ENCODE measurements at regions not wholly inside any gene's neighbourhood (a gene's known extent, or its start where the extent isn't known, plus 50 kb on each side); places are given as distances from the start of the nearest gene placed in this dataset.
"Not testable (repeated sequence)": the region's sequence is repeated elsewhere in the genome, so short reads cannot be mapped to it uniquely, and the experiment has no call there.

GRCh38 chr5:106085556-106085955, 1585.2 kb downstream of the EFNA5 start:
- DNase-seq, result no peak

DNA sequence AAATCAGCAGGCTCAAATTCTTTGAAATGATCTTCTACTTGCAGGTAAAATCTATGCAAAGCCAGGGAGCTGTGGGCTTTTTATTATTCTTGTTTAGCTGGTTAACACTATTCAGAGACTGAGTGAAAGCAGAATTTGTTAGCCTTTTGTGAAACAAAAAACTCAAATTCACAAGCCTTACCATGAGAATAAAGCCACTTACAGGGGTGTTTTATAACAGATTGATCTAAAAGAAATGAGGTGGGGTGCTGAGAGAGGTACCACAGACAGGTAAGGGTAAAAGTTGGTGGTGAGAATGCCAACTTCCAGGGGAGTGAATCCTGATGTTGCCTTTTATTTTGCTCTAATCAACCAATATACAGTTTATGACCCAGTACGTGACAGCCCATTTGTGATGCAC, 1585.6 kb downstream of the EFNA5 start:
- DNase-seq, result no peak

DNA sequence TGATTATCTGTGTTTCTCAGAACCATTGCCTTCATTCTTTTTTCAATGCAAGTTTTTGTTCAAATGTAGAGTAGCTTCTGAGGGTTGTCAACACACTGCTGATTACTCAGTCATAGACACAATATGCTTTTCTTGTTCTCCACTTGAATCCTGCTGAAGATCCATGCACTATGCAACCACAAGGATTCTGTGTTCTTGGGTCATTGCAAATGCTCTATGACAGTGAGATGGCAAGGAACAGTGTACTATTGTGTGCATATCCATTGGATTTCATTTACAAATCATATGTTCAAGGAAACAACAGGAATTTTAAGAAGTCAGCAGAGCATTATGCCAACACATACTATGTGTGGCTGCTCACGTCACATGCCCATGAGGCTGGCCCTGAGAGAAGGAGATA, 1590.2 kb downstream of the EFNA5 start:
- no peak for DNase-seq

DNA sequence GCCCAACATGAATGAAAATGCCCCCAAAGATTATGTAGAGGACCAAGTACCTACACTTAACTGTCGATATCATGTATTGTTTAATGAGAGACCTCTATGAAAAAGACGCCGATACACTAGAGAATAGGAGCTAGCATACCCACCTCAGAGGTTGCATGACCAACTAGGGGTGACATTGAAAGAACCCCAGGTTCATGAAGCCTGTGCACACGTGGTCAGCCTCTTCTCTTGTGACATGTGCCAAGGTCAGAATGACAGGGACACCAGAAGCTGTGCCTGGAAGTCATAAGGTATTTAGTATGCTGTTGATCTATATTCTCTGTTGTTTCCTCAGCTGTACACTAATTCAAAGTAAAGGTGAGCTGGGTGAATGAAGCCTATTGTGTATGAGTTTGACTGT, 1594.1 kb downstream of the EFNA5 start:
- DNase-seq, result no peak

- DNase-seq, result no peak
Observed at GRCh38 chr5:106072208-106072607, 1598.5 kb downstream of the EFNA5 start.

DNA sequence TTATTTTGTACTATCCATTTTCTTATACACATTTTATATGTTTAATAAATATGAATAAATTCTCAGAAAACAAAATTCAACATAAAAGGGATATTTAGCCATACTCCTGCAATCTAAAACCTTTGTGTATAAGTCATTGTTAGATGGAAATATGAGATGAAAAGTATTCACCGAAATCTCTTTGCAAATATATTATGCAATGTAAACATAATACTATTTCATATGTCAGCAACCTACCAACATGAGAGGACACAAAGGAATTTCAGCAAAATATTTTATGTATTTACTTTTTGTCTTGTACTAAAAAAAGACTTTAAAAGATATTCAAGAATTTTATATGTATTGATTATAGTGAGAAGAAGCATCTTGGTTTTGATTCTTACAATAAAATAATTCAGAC, 1623.4 kb downstream of the EFNA5 start:
- no peak for DNase-seq

DNA sequence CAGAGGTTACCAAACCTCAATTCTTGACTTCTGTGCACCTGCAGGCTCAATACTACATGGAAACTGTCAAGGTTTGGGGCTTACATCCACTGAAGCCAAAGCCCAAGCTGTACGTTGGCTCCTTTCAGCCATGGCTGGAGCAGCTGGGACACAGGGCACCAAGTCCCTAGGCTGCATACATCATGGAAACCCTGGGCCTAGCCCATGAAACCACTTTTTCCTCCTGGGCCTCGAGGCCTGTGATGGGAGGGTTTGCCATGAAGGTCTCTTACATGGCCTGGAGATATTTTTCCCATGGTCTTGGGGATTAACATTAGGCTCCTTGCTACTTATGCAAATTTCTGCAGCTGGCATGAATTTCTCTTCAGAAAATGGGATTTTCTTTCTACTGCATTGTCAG, 1638.7 kb downstream of the EFNA5 start:
- not testable (repeated sequence) for DNase-seq

GRCh38 chr5:106028314-106028713, 1642.4 kb downstream of the EFNA5 start:
- no peak for DNase-seq

GRCh38 chr5:106020894-106021293, 1649.8 kb downstream of the EFNA5 start:
- no peak for DNase-seq

GRCh38 chr5:106019261-106019660, 1651.5 kb downstream of the EFNA5 start:
- no peak for DNase-seq

- DNase-seq, result no peak
Observed at GRCh38 chr5:106017243-106017857, 1653.4 kb downstream of the EFNA5 start.

GRCh38 chr5:106014262-106014661, 1656.5 kb downstream of the EFNA5 start:
- DNase-seq, result no peak

GRCh38 chr5:106006242-106006641, 1664.5 kb downstream of the EFNA5 start:
- no peak for DNase-seq

GRCh38 chr5:105998991-105999390, 1671.7 kb downstream of the EFNA5 start:
- not testable (repeated sequence) for DNase-seq

DNA sequence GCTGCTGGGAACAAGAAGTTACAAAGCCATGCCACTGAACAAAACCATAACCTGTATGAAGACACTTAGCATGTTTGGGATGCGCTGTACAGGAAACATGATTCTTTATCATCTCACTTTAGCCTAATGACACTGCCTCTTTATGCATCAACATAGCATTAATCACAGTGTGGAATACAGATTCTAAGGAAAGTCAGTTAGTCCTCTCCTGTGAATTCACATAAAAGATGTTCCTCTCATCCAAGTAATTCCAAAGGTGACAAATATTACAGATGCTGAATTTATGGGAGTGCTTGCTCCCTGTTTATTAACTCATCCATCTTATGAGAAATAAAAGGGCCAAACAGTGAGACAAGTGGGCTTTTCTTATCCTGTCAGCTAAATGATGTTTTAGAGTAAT, 1677.7 kb downstream of the EFNA5 start:
- DNase-seq, result no peak

DNA sequence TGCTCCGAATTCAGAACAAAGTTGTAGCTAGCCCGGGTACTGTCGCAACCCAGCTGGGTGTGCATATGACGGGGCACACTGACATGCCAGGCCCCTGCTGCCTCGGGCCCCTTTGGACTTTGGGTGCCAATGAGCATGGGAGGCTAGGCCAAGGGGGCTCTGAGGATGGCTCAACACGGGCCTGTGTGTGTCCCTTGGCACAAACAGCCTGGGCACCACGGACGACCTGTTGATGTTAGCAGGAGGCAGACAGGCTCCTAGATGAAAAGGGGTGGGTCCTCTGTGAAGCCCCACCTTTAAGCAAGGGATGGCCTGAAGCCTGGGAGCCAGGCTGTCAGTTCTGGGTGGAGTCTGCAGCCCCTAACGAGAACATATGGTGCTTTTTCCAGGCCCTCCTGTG, 1688.2 kb downstream of the EFNA5 start:
- no peak for DNase-seq

DNA sequence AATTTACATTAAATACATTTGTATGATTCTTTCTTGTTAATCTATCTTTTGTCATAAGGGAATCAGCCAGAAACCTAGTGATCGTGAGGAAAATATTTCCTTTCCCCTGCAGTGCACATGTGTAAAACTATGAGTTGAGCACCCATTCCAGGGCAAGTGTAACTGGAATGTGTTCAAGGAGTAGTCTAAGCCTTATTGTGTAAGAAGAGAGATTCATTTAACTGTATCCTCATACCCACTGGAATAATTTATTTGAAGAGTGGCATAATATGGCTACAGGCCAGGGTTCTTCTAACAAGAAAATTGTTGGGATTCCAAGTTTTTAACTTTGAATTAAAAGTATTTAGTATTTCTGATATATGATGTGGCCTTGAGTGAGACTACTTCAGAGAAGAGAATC, 1692.7 kb downstream of the EFNA5 start:
- DNase-seq, result no peak

GRCh38 chr5:105977163-105977562, 1693.6 kb downstream of the EFNA5 start:
- no peak for DNase-seq

GRCh38 chr5:105970919-105971318, 1699.8 kb downstream of the EFNA5 start:
- DNase-seq, result no peak

DNA sequence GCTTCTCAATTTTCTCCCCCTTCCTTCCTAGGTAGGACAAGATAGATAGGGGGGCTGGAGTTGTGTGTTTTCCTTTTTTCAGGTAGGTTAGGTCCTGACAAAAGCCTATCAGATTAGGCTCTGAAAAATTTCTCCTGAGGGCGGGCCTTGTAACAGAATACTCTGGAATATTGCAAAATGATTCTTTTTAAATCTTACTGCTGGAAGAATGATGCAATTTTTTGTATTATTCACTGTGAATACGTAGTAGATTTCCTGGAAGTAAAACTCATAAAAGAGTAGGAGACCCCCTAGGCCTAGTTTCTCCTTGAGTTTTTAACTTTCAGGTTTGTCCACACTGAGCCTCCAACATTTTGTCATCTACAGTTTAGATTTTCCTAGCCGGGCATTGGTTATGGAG, 1701.8 kb downstream of the EFNA5 start:
- DNase-seq, result no peak

DNA sequence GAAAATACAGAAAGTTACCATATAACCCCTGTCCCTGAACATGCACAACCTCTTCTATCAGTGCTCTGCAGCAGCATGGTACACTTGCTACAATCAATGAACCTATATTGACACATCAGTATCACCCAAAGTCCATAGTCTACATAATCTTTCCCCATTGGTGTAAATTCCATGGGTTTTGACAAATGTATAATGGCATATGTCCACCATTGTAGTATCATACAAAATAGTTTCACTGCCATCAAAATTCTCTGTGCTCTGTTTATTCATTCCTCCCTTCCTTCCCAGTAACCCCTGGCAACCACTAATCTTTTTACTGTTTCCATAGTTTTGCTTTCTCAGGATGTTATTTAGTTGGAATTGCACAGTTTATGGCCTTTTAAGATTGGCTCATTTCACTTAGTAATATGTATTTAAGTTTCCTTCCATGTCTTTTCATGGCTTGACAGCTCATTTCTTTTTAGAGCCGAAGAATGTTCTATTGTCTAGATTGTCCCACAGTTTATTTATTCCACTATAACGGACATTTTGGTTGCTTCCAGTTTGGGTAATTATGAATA, 1707.0 kb downstream of the EFNA5 start:
- DNase-seq, result no peak

DNA sequence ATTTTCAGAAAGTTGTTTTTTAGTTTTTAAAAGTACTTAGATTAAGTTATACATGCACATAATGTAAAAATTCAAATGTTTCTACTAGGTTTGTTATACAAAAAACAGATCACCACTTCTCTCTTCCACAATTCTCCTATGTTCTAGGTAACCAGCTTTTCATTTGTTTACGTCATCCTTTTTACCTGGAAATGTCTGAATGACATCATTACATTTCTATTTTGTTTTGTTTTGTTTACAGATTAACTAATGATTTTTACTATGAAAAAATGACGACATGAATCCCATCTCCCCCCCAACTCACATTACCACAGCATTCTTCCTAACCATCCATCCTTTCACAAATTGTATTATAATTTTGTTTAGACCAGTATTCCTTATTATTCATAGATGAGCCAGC, 1709.2 kb downstream of the EFNA5 start:
- no peak for DNase-seq

DNA sequence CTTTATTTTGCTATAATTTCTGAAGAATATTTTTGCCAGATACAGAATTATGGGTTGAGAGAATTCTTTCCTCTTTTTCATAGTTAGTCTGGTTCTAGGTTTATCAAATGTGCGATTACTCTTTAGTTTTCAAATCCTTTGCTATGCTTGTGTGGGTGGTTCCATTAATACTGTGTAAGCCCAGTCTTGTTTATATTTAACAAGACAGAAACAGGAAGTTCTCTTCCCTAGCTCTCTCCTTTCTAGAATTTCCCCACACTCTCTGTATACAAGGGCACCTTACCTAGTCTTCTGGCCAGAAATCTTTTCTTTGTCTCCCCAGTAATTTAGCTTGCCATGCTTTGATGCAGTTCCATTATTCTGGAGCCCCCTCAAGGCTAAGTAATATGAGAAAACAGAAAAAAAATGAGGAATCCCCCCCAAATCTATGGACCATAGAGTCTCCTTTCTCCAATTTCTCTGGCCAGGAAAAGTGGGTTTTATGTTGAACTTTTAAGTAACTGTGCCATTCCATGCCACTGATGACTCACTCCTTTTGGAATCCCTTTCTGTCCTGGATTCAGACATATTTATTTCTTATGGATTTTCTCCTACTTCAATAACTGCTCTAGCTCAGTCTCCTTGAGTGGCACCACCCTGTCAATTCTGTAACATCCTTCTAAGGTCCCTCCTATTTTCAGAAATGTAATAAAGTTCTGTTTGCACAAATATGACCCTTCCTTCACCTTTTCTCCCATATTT, 1714.1 kb downstream of the EFNA5 start:
- DNase-seq, result no peak

DNA sequence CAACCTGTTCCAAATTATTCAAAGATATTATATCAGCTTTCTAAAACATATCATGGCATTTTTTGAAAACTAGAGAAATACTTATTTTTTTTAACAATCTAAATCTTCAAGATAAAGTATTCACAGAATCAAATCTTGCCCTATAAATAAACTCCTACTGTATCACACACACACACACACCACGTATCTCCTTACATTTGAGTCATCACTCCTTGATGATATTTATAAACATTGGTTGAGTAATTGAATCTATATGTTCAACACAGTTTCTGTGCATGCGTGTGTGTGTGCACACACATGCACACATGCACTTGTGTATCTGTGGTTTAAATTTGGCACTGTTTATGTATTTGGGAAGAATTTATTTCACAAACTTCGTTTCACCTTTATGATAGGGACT, 1716.4 kb downstream of the EFNA5 start:
- no peak for DNase-seq

DNA sequence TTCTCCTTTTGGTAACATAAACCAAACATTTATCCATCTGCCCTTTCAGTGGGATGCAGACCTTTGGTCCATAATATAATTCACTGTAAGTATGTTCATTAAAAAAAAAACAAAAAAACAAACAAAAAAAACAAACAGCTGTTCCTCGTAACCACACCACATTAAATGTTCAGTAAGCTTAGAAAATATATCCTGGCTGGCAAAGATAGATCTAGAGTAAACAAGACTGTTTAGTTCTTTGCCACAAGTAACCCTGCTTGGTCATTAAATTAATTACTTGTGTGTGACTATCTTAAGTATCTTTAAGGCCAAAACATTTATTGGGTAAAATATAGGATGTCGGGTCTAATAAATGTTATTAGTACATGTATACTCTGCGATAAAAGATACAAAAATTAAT, 1717.1 kb downstream of the EFNA5 start:
- DNase-seq, result no peak

All from activated gamma-delta T cell (primary cell).